MM.1S (cell line): ENCODE measurements at regions not wholly inside any gene's neighbourhood (a gene's known extent, or its start where the extent isn't known, plus 50 kb on each side); places are given as distances from the start of the nearest gene placed in this dataset.

ENCODE experiments used
- CTCF ChIP-seq: fragments of 300-600 bp; sonication (generic); IDR thresholded peaks from 2 replicates; pipeline ENCODE4 v1.5.1; 2016; ENCODE audit warnings: antibody characterized with exemption, low read length, mixed read lengths
- EZH2 ChIP-seq: fragments of 300-600 bp; sonication (generic); optimal IDR thresholded peaks from 2 replicates; pipeline ENCODE3; 2017; ENCODE audit warnings: low read depth, mild to moderate bottlenecking, antibody characterized with exemption, low read length, mixed read lengths

- TF ChIP-seq EZH2 (no peak), CTCF (no peak)
These were observed 1121.8 kb upstream of the USP15 start for GRCh38 chr12:61138415-61138759.
